Upper lobe of left lung (tissue), 4 donors: ENCODE measurements at regions not wholly inside any gene's neighbourhood (a gene's known extent, or its start where the extent isn't known, plus 50 kb on each side); places are given as distances from the start of the nearest gene placed in this dataset.

ENCODE experiments used
- EP300 ChIP-seq, 4 donors: sonication (generic); formaldehyde crosslinking; IDR thresholded peaks; one replicate each; pipeline ENCODE4 v1.5.1; 2017; ENCODE audit warnings: antibody characterized with exemption in 4 of 4, control low read depth in 2 of 4
- POLR2A ChIP-seq, 4 donors: fragments of 450-650 bp; IDR thresholded peaks; one replicate each; pipeline ENCODE4 v1.5.1; 2016 to 2017; ENCODE audit warnings: antibody characterized with exemption in 4 of 4, mild to moderate bottlenecking in 2 of 4
- TF ChIP-seq, protein P1 (sequence below), 6 experiments: fragments of 450-650 bp in 4 of 6; fragments of 200-600 bp in 2 of 6; sonication (generic) in 2 of 6; IDR thresholded peaks; one replicate each; pipeline ENCODE4 v1.5.1; 2016 to 2019; ENCODE audit warnings: antibody characterized with exemption in 6 of 6

DNA sequence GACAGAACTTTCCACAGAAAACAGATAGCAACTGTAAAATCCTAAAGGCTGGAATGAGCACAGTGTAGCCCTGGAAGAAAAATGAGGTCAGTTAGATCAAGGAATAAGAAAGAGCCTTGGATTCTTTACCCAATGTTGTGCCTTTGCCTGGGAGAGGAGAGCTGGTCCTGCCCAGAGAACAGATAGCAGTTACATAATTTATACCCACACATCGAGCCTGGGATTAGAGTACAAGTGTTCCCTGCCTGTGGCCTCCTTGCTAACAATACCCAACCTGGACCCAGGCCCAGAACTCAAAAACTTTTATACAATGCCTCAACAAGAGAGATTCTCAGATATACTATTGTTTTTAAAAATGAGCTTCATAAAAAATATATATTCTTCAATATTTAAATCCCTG lies 1998.4 kb downstream of the LRRC4C start:
- no peak for TF ChIP-seq POLR2A (IDR thresholded peaks at IDR 0.05)
- TF ChIP-seq, protein P1, sequence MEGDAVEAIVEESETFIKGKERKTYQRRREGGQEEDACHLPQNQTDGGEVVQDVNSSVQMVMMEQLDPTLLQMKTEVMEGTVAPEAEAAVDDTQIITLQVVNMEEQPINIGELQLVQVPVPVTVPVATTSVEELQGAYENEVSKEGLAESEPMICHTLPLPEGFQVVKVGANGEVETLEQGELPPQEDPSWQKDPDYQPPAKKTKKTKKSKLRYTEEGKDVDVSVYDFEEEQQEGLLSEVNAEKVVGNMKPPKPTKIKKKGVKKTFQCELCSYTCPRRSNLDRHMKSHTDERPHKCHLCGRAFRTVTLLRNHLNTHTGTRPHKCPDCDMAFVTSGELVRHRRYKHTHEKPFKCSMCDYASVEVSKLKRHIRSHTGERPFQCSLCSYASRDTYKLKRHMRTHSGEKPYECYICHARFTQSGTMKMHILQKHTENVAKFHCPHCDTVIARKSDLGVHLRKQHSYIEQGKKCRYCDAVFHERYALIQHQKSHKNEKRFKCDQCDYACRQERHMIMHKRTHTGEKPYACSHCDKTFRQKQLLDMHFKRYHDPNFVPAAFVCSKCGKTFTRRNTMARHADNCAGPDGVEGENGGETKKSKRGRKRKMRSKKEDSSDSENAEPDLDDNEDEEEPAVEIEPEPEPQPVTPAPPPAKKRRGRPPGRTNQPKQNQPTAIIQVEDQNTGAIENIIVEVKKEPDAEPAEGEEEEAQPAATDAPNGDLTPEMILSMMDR (IDR thresholded peaks at IDR 0.05), result no peak
- no peak for TF ChIP-seq EP300 (IDR thresholded peaks at IDR 0.05)
